HEK293 (cell line): ENCODE measurements at regions not wholly inside any gene's neighbourhood (a gene's known extent, or its start where the extent isn't known, plus 50 kb on each side); places are given as distances from the start of the nearest gene placed in this dataset.

Experiments
- CTCF ChIA-PET: fragments of 350-600 bp; formaldehyde crosslinking; extraction: SDS; loops from one replicate; lab custom pipeline; 2021; ENCODE audit warnings: antibody characterized with exemption; lab: Yijun Ruan, JAX
- POLR2A ChIA-PET: fragments of 300-600 bp; formaldehyde crosslinking; extraction: SDS; loops from one replicate; lab custom pipeline; 2020; ENCODE audit warnings: antibody characterized with exemption, inconsistent platforms; lab: Yijun Ruan, JAX
- H3K27ac ChIP-seq: fragments of 200-500 bp; sonication (Bioruptor generic); 2 replicates; pipeline ENCODE4 v1.5.1; 2014; ENCODE audit warnings: low read depth, low read length, control low read depth, inconsistent platforms; ENCODE audit errors: extremely low read depth
- H3K36me3 ChIP-seq, 2 experiments: fragments of 200-500 bp in 1 of 2; sonication (Bioruptor generic) in 1 of 2; 1 replicate in 1 of 2; 2 replicates in 1 of 2; pipeline ENCODE4 v1.5.1; 2014 to 2017; ENCODE audit warnings: inconsistent platforms in 2 of 2, low read length in 2 of 2; ENCODE audit not compliant: control insufficient read depth in 2 of 2, insufficient read depth in 1 of 2
- H3K4me1 ChIP-seq: fragments of 200-500 bp; sonication (Bioruptor generic); 2 replicates; pipeline ENCODE4 v1.5.1; 2014; ENCODE audit warnings: mild to moderate bottlenecking, low read length, inconsistent platforms; ENCODE audit not compliant: control insufficient read depth, insufficient read depth
- H3K4me3 ChIP-seq: 2 replicates; pipeline ENCODE4 v1.5.1; 2011; ENCODE audit warnings: low read depth, mild to moderate bottlenecking, control low read depth, low read length, moderate library complexity
- H3K9me3 ChIP-seq: fragments of 200-500 bp; sonication (Bioruptor generic); 2 replicates; pipeline ENCODE4 v1.5.1; 2014; ENCODE audit warnings: low read depth, low read length, inconsistent platforms; ENCODE audit not compliant: control insufficient read depth, insufficient read depth
- AEBP2 ChIP-seq: fragments of 450-650 bp; formaldehyde crosslinking; IDR thresholded peaks from 2 replicates; pipeline ENCODE4 v1.5.1; 2016; ENCODE audit warnings: missing biosample characterization, missing genetic modification characterization, borderline replicate concordance
- KLF8 ChIP-seq: fragments of 450-650 bp; formaldehyde crosslinking; IDR thresholded peaks from 2 replicates; pipeline ENCODE4 v1.5.1; 2016; ENCODE audit warnings: missing biosample characterization, missing genetic modification characterization
- PRDM1 ChIP-seq: fragments of 450-650 bp; formaldehyde crosslinking; IDR thresholded peaks from 2 replicates; pipeline ENCODE4; 2016; ENCODE audit warnings: missing biosample characterization, missing genetic modification characterization
- YY2 ChIP-seq: fragments of 450-650 bp; formaldehyde crosslinking; IDR thresholded peaks from 2 replicates; pipeline ENCODE4 v1.5.1; 2016; ENCODE audit warnings: missing biosample characterization, missing genetic modification characterization
- ZBTB8A ChIP-seq: fragments of 450-650 bp; formaldehyde crosslinking; IDR thresholded peaks from 2 replicates; pipeline ENCODE4 v1.5.1; 2016; ENCODE audit warnings: missing biosample characterization, missing genetic modification characterization
- ZNF114 ChIP-seq: fragments of 450-650 bp; formaldehyde crosslinking; IDR thresholded peaks from 2 replicates; pipeline ENCODE4 v1.5.0; 2017; ENCODE audit warnings: missing biosample characterization, missing genetic modification characterization
- ZNF138 ChIP-seq: fragments of 450-650 bp; formaldehyde crosslinking; IDR thresholded peaks from 2 replicates; pipeline ENCODE4 v1.5.1; 2016; ENCODE audit warnings: missing biosample characterization, missing genetic modification characterization, borderline replicate concordance
- ZNF324 ChIP-seq: fragments of 450-650 bp; formaldehyde crosslinking; IDR thresholded peaks from 2 replicates; pipeline ENCODE4 v1.5.1; 2016; ENCODE audit warnings: missing biosample characterization, missing genetic modification characterization
- ZNF354C ChIP-seq: fragments of 450-650 bp; formaldehyde crosslinking; IDR thresholded peaks from 2 replicates; pipeline ENCODE4 v1.5.1; 2016; ENCODE audit warnings: missing biosample characterization, missing genetic modification characterization, low read depth, borderline replicate concordance
- ZNF362 ChIP-seq: fragments of 450-650 bp; formaldehyde crosslinking; IDR thresholded peaks from 2 replicates; pipeline ENCODE4 v1.5.1; 2016; ENCODE audit warnings: missing biosample characterization, missing genetic modification characterization
- ZNF433 ChIP-seq: fragments of 450-650 bp; formaldehyde crosslinking; IDR thresholded peaks from 2 replicates; pipeline ENCODE4 v1.5.1; 2016; ENCODE audit warnings: missing biosample characterization, missing genetic modification characterization, low read depth
- ZNF555 ChIP-seq: fragments of 450-650 bp; formaldehyde crosslinking; conservative IDR thresholded peaks from 2 replicates; pipeline ENCODE4 v1.5.1; 2017; ENCODE audit warnings: missing biosample characterization, mild to moderate bottlenecking, missing genetic modification characterization, inconsistent platforms
- ZNF580 ChIP-seq: fragments of 450-650 bp; formaldehyde crosslinking; IDR thresholded peaks from 2 replicates; pipeline ENCODE4 v1.5.1; 2016; ENCODE audit warnings: missing biosample characterization, missing genetic modification characterization
- ZNF658 ChIP-seq: fragments of 450-650 bp; formaldehyde crosslinking; IDR thresholded peaks from 2 replicates; pipeline ENCODE4; 2016; ENCODE audit warnings: missing biosample characterization, missing genetic modification characterization
- ZNF670 ChIP-seq: fragments of 450-650 bp; formaldehyde crosslinking; IDR thresholded peaks from 2 replicates; pipeline ENCODE4 v1.5.1; 2016; ENCODE audit warnings: missing biosample characterization, missing genetic modification characterization, low read depth
- ZNF76 ChIP-seq: fragments of 450-650 bp; formaldehyde crosslinking; IDR thresholded peaks from 2 replicates; pipeline ENCODE4; 2016; ENCODE audit warnings: low read depth, missing biosample characterization, missing genetic modification characterization, borderline replicate concordance
- ZNF768 ChIP-seq: fragments of 450-650 bp; formaldehyde crosslinking; IDR thresholded peaks from 2 replicates; pipeline ENCODE4 v1.5.1; 2018; ENCODE audit warnings: missing biosample characterization, mild to moderate bottlenecking, missing genetic modification characterization
- ZNF777 ChIP-seq: fragments of 450-650 bp; formaldehyde crosslinking; IDR thresholded peaks from 2 replicates; pipeline ENCODE4 v1.5.1; 2017; ENCODE audit warnings: missing biosample characterization, missing genetic modification characterization, borderline replicate concordance
- ZSCAN18 ChIP-seq: fragments of 450-650 bp; formaldehyde crosslinking; IDR thresholded peaks from 2 replicates; pipeline ENCODE4 v1.5.1; 2016; ENCODE audit warnings: missing biosample characterization, missing genetic modification characterization
- ZSCAN4 ChIP-seq: fragments of 450-650 bp; formaldehyde crosslinking; IDR thresholded peaks from 2 replicates; pipeline ENCODE4 v1.5.1; 2017; ENCODE audit warnings: missing biosample characterization, missing genetic modification characterization
- TF ChIP-seq, protein P1 (sequence below): fragments of 450-650 bp; formaldehyde crosslinking; IDR thresholded peaks from 2 replicates; pipeline ENCODE4 v1.5.1; 2016; ENCODE audit warnings: missing biosample characterization, missing genetic modification characterization
- TF ChIP-seq, protein P2 (sequence below): fragments of 450-650 bp; formaldehyde crosslinking; conservative IDR thresholded peaks from 2 replicates; pipeline ENCODE4 v1.5.1; 2016; ENCODE audit warnings: low read depth, missing biosample characterization, missing genetic modification characterization
- TF ChIP-seq, protein P3 (sequence below): fragments of 450-650 bp; formaldehyde crosslinking; IDR thresholded peaks from 2 replicates; pipeline ENCODE4 v1.5.1; 2017; ENCODE audit warnings: missing biosample characterization, mild to moderate bottlenecking, missing genetic modification characterization, moderate library complexity

DNA sequence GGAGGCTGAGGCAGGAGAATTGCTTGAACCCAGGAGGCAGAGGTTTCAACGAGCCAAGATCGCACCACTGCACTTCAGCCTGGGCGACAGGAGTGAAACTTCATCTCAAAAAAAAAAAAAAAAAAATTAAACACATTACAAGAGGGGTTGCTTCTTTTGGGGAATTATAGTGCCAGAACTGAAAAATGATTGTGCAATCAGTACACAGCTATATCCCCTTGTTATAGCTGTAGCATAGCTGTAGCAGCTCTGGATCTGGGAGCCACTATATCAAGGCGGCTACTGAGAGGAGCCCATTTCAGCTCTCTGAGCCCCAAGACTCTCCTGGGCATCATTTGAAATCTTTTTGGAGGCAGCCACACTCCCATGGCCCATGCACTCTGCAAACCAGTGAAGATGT, 334.3 kb downstream of the TFAP2A start:
- no peaks in the 10 kb centered on the region for H3K36me3 ChIP-seq
- no peaks in the 10 kb centered on the region for H3K9me3 ChIP-seq
- no peak overlapping the region for H3K27ac ChIP-seq
- H3K4me3 ChIP-seq, result no peak overlapping the region
- CTCF ChIA-PET, result no interaction called here
- POLR2A ChIA-PET, result no interaction called here
- no peaks in the 10 kb centered on the region for H3K4me1 ChIP-seq
- TF ChIP-seq ZNF768 (tag by site-specific recombination), result no peak
- TF ChIP-seq ZBTB8A, result no peak
- TF ChIP-seq ZNF354C (tag by site-specific recombination), result no peak
- no peak for TF ChIP-seq ZNF777 (tag by site-specific recombination)
- no peak for TF ChIP-seq ZNF433 (tag by site-specific recombination)
- no peak for TF ChIP-seq ZNF324 (tag by site-specific recombination)
- no peak for TF ChIP-seq AEBP2 (tag by site-specific recombination)
- TF ChIP-seq, protein P1, sequence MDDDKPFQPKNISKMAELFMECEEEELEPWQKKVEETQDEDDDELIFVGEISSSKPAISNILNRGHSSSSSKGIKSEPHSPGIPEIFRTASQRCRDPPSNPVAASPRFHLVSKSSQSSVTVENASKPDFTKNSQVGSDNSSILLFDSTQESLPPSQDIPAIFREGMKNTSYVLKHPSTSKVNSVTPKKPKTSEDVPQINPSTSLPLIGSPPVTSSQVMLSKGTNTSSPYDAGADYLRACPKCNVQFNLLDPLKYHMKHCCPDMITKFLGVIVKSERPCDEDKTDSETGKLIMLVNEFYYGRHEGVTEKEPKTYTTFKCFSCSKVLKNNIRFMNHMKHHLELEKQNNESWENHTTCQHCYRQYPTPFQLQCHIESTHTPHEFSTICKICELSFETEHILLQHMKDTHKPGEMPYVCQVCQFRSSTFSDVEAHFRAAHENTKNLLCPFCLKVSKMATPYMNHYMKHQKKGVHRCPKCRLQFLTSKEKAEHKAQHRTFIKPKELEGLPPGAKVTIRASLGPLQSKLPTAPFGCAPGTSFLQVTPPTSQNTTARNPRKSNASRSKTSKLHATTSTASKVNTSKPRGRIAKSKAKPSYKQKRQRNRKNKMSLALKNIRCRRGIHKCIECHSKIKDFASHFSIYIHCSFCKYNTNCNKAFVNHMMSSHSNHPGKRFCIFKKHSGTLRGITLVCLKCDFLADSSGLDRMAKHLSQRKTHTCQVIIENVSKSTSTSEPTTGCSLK (tag by site-specific recombination), result no peak
- TF ChIP-seq ZNF555 (tag by site-specific recombination), result no peak

- H3K4me3 ChIP-seq, result no peak overlapping the region
- H3K27ac ChIP-seq, result no peak overlapping the region
- no peaks in the 10 kb centered on the region for H3K36me3 ChIP-seq
- no peaks in the 10 kb centered on the region for H3K9me3 ChIP-seq
- ChIA-PET POLR2A (no interaction called here), CTCF (no interaction called here)
- no peaks in the 10 kb centered on the region for H3K4me1 ChIP-seq
- TF ChIP-seq ZNF362 (tag by site-specific recombination), result no peak
- no peak for TF ChIP-seq PRDM1 (tag by site-specific recombination)
- no peak for TF ChIP-seq ZNF76 (tag by site-specific recombination)
- TF ChIP-seq ZNF580, result no peak
- no peak for TF ChIP-seq ZNF114 (tag by site-specific recombination)
- no peak for TF ChIP-seq ZSCAN4 (tag by site-specific recombination)
- TF ChIP-seq ZNF138, result no peak
- no peak for TF ChIP-seq ZSCAN18
- TF ChIP-seq, protein P2, sequence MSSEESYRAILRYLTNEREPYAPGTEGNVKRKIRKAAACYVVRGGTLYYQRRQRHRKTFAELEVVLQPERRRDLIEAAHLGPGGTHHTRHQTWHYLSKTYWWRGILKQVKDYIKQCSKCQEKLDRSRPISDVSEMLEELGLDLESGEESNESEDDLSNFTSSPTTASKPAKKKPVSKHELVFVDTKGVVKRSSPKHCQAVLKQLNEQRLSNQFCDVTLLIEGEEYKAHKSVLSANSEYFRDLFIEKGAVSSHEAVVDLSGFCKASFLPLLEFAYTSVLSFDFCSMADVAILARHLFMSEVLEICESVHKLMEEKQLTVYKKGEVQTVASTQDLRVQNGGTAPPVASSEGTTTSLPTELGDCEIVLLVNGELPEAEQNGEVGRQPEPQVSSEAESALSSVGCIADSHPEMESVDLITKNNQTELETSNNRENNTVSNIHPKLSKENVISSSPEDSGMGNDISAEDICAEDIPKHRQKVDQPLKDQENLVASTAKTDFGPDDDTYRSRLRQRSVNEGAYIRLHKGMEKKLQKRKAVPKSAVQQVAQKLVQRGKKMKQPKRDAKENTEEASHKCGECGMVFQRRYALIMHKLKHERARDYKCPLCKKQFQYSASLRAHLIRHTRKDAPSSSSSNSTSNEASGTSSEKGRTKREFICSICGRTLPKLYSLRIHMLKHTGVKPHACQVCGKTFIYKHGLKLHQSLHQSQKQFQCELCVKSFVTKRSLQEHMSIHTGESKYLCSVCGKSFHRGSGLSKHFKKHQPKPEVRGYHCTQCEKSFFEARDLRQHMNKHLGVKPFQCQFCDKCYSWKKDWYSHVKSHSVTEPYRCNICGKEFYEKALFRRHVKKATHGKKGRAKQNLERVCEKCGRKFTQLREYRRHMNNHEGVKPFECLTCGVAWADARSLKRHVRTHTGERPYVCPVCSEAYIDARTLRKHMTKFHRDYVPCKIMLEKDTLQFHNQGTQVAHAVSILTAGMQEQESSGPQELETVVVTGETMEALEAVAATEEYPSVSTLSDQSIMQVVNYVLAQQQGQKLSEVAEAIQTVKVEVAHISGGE (tag by site-specific recombination), result no peak
- no peak for TF ChIP-seq ZNF658 (tag by site-specific recombination)
- TF ChIP-seq, protein P3, sequence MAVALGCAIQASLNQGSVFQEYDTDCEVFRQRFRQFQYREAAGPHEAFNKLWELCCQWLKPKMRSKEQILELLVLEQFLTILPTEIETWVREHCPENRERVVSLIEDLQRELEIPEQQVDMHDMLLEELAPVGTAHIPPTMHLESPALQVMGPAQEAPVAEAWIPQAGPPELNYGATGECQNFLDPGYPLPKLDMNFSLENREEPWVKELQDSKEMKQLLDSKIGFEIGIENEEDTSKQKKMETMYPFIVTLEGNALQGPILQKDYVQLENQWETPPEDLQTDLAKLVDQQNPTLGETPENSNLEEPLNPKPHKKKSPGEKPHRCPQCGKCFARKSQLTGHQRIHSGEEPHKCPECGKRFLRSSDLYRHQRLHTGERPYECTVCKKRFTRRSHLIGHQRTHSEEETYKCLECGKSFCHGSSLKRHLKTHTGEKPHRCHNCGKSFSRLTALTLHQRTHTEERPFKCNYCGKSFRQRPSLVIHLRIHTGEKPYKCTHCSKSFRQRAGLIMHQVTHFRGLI (tag by site-specific recombination), result no peak
- no peak for TF ChIP-seq ZNF670 (tag by site-specific recombination)
- TF ChIP-seq YY2 (tag by site-specific recombination), result no peak
- TF ChIP-seq KLF8 (tag by site-specific recombination), result no peak
Observed at GRCh38 chr6:10078581-10078980, 336.3 kb downstream of the TFAP2A start.
